NB4 (cell line): ENCODE measurements at regions not wholly inside any gene's neighbourhood (a gene's known extent, or its start where the extent isn't known, plus 50 kb on each side); places are given as distances from the start of the nearest gene placed in this dataset.

Experiments
- DNase-seq: peaks from one replicate; pipeline ENCODE4 v3.0.0; 2010; ENCODE audit warnings: low read depth
- H3K4me3 ChIP-seq: one replicate; pipeline ENCODE4 v1.5.1; 2011; ENCODE audit warnings: mild to moderate bottlenecking, low read depth, low read length, moderate library complexity
- CTCF ChIP-seq: IDR thresholded peaks from one replicate; pipeline ENCODE4 v1.5.1; 2012; ENCODE audit warnings: low read depth, low read length
- MYC ChIP-seq: IDR thresholded peaks from 2 replicates; pipeline ENCODE4 v1.6.1; 2011; ENCODE audit warnings: low read depth, low read length
- POLR2A ChIP-seq: IDR thresholded peaks from 2 replicates; pipeline ENCODE4 v1.6.1; 2011; ENCODE audit warnings: mild to moderate bottlenecking; ENCODE audit not compliant: insufficient read length; ENCODE audit errors: extremely low read depth
- TF ChIP-seq, protein P1 (sequence below): IDR thresholded peaks from 2 replicates; pipeline ENCODE4 v1.6.1; 2011; ENCODE audit warnings: low read depth, low read length

- DNase-seq = no peak
- H3K4me3 ChIP-seq = no peak overlapping the region
- TF ChIP-seq CTCF (no peak), POLR2A (no peak), MYC (no peak)
- TF ChIP-seq, protein P1, sequence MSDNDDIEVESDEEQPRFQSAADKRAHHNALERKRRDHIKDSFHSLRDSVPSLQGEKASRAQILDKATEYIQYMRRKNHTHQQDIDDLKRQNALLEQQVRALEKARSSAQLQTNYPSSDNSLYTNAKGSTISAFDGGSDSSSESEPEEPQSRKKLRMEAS = no peak
Observed at GRCh38 chr18:22344445-22344844, 73.3 kb downstream of the CTAGE1 start.

DNA sequence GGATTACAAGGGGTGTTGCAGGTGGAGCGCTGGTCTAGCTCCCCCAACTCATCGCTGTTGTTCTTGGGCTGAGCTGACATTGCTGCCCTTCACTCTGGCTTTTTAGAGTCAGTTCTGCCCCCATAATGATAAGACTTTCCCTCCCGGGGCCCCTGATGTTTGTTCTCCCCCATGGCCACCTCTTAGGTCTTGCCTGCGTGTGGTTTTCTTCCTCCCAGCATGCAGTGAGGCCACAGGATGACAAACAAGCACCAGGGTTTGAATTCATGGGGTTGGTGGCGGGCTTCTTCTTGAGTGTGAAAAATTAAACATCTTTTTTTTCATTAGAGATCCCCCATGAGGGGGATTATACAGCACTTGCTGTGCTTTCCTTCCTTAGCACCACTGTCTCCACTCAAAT, 74.1 kb downstream of the CTAGE1 start:
- TF ChIP-seq POLR2A (no peak), CTCF (no peak), MYC (no peak)
- TF ChIP-seq, protein P1 = no peak
- H3K4me3 ChIP-seq = no peak overlapping the region
- DNase-seq = no peak

GRCh38 chr18:22342625-22343024, 75.1 kb downstream of the CTAGE1 start:
- no peak for DNase-seq
- TF ChIP-seq MYC = no peak
- TF ChIP-seq POLR2A = no peak
- no peak for TF ChIP-seq CTCF
- TF ChIP-seq, protein P1 = no peak
- H3K4me3 ChIP-seq = no peak overlapping the region

DNA sequence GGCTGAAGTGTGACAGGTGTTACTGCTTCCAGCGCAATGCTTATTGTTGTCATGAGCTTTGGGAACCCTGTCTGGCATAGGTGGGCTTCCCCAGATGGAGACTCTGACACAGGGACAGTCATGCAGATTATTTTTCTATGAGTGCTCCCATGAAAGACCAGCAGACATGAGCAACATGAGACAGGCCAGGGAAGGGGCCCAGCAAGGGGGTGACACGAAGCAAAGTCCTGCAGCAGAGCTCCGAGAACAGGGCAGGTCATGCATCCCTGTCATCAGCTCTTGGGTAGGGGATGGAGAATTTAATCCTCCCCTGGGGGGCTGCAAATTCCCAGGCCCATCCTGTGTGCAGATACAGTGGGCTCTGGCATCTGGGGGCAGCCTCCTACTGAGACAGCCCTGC, 77.4 kb downstream of the CTAGE1 start:
- no peak for DNase-seq
- no peak overlapping the region for H3K4me3 ChIP-seq
- no peak for TF ChIP-seq MYC
- no peak for TF ChIP-seq POLR2A
- no peak for TF ChIP-seq CTCF
- TF ChIP-seq, protein P1 = no peak

- no peak for DNase-seq
- no peak for TF ChIP-seq MYC
- no peak for TF ChIP-seq CTCF
- no peak for TF ChIP-seq POLR2A
- TF ChIP-seq, protein P1 = no peak
Observed at GRCh38 chr18:22339913-22340312, 77.8 kb downstream of the CTAGE1 start.

DNA sequence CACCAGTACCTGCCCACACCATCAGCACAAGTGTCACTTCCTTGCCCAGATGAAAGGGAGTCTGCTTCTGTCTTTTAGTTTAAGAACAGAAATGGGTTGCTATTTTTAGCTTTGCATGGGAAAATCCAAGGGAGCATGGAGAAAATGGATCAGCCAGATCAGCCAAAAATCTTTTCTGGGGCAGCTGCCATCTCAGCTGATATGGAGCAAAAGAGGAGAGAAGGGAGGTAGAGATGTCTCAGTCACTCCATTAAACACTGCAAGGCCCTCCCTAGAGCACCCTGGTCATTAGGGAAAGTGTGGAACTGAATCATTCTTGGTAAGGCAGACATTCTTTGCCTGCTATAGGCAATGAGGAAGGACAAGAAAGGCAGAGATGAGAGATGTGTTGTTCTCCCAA, 79.9 kb downstream of the CTAGE1 start:
- DNase-seq = no peak
- TF ChIP-seq, protein P1 = no peak
- no peak for TF ChIP-seq CTCF
- TF ChIP-seq MYC = no peak
- TF ChIP-seq POLR2A = no peak
- no peak overlapping the region for H3K4me3 ChIP-seq

More at GRCh38 chr18:22339913-22340312, 77.8 kb downstream of the CTAGE1 start:
- H3K4me3 ChIP-seq = no peak overlapping the region
